H9 (cell line): ENCODE measurements at regions not wholly inside any gene's neighbourhood (a gene's known extent, or its start where the extent isn't known, plus 50 kb on each side); places are given as distances from the start of the nearest gene placed in this dataset.

Experiments used
- DNase-seq: peaks from one replicate; pipeline ENCODE4 v3.0.0-alpha.2; 2017
- H2AFZ ChIP-seq: one replicate; pipeline ENCODE4 v1.6.1; 2013; ENCODE audit warnings: mild to moderate bottlenecking, low read length, control low read depth, moderate library complexity
- H2AK5ac ChIP-seq: 2 replicates; pipeline ENCODE4 v1.6.1; 2013; ENCODE audit warnings: low read length, control low read depth, mixed read lengths; ENCODE audit not compliant: insufficient read length
- H2BK120ac ChIP-seq: one replicate; pipeline ENCODE4 v1.6.1; 2013; ENCODE audit warnings: low read depth, mild to moderate bottlenecking, low read length, control low read depth, inconsistent platforms; ENCODE audit not compliant: poor library complexity, severe bottlenecking
- H2BK12ac ChIP-seq: 2 replicates; pipeline ENCODE4 v1.6.1; 2013; ENCODE audit warnings: low read length, control low read depth, mixed read lengths, low read depth; ENCODE audit not compliant: insufficient read length
- H2BK15ac ChIP-seq: 2 replicates; pipeline ENCODE4 v1.6.1; 2013; ENCODE audit warnings: low read depth, low read length, control low read depth
- H2BK20ac ChIP-seq: one replicate; pipeline ENCODE4 v1.6.1; 2013; ENCODE audit warnings: low read depth, mild to moderate bottlenecking, low read length, control low read depth, inconsistent platforms; ENCODE audit not compliant: poor library complexity, severe bottlenecking
- H2BK5ac ChIP-seq: 2 replicates; pipeline ENCODE4 v1.6.1; 2013; ENCODE audit warnings: low read length, control low read depth, mixed read lengths; ENCODE audit not compliant: insufficient read length
- H3K14ac ChIP-seq: 2 replicates; pipeline ENCODE4 v1.6.1; 2013; ENCODE audit warnings: low read length, control low read depth; ENCODE audit not compliant: insufficient read depth
- H3K18ac ChIP-seq: 2 replicates; pipeline ENCODE4 v1.6.1; 2013; ENCODE audit warnings: low read depth, mild to moderate bottlenecking, mixed read lengths, low read length, control low read depth; ENCODE audit not compliant: insufficient read length
- H3K23ac ChIP-seq: 2 replicates; pipeline ENCODE4 v1.6.1; 2013; ENCODE audit warnings: low read length, control low read depth, mixed read lengths, low read depth; ENCODE audit not compliant: insufficient read length
- H3K23me2 ChIP-seq: 2 replicates; pipeline ENCODE4 v1.6.1; 2013; ENCODE audit warnings: low read depth, mild to moderate bottlenecking, mixed read lengths, low read length, control low read depth; ENCODE audit not compliant: insufficient read length, poor library complexity, severe bottlenecking
- H3K27ac ChIP-seq: 2 replicates; pipeline ENCODE4 v1.5.1; 2013; ENCODE audit warnings: low read length, control low read depth, mixed read lengths, low read depth; ENCODE audit not compliant: insufficient read length
- H3K27me3 ChIP-seq: 2 replicates; pipeline ENCODE4 v1.6.1; 2013; ENCODE audit warnings: low read length, control low read depth, inconsistent platforms; ENCODE audit not compliant: insufficient read depth
- H3K4ac ChIP-seq: 2 replicates; pipeline ENCODE4 v1.6.1; 2013; ENCODE audit warnings: low read depth, mild to moderate bottlenecking, control low read depth, inconsistent platforms, low read length, moderate library complexity
- H3K4me1 ChIP-seq: 2 replicates; pipeline ENCODE4 v1.6.1; 2013; ENCODE audit warnings: low read length, control low read depth, inconsistent platforms; ENCODE audit not compliant: insufficient read depth
- H3K4me2 ChIP-seq: 2 replicates; pipeline ENCODE4 v1.6.1; 2013; ENCODE audit warnings: low read length, control low read depth, mixed read lengths; ENCODE audit not compliant: insufficient read length, insufficient read depth
- H3K56ac ChIP-seq: 2 replicates; pipeline ENCODE4 v1.6.1; 2013; ENCODE audit warnings: low read depth, mild to moderate bottlenecking, mixed read lengths, low read length, control low read depth; ENCODE audit not compliant: insufficient read length
- H3K79me1 ChIP-seq: 2 replicates; pipeline ENCODE4 v1.6.1; 2013; ENCODE audit warnings: low read depth, mild to moderate bottlenecking, moderate library complexity, low read length, control low read depth, inconsistent platforms; ENCODE audit not compliant: insufficient read depth, poor library complexity, severe bottlenecking
- H3K79me2 ChIP-seq: 2 replicates; pipeline ENCODE4 v1.6.1; 2013; ENCODE audit warnings: low read length, control low read depth, inconsistent platforms; ENCODE audit not compliant: insufficient read depth
- H3K9ac ChIP-seq: 2 replicates; pipeline ENCODE4 v1.6.1; 2013; ENCODE audit warnings: low read length, control low read depth, mixed read lengths; ENCODE audit not compliant: insufficient read length; ENCODE audit errors: extremely low read depth
- H3K9me3 ChIP-seq: one replicate; pipeline ENCODE4 v1.6.1; 2013; ENCODE audit warnings: low read depth, low read length, inconsistent platforms; ENCODE audit not compliant: control insufficient read depth
- H3T11ph ChIP-seq: one replicate; pipeline ENCODE4 v1.6.1; 2013; ENCODE audit warnings: mild to moderate bottlenecking, low read length, control low read depth, inconsistent platforms
- H4K20me1 ChIP-seq: one replicate; pipeline ENCODE4 v1.6.1; 2013; ENCODE audit not compliant: control insufficient read depth, insufficient read length, insufficient read depth
- H4K5ac ChIP-seq: 2 replicates; pipeline ENCODE4 v1.6.1; 2013; ENCODE audit warnings: low read depth, mild to moderate bottlenecking, mixed read lengths, low read length, control low read depth; ENCODE audit not compliant: insufficient read length
- H4K8ac ChIP-seq: replicated peaks from 2 replicates; pipeline ENCODE4 v1.6.1; 2013; ENCODE audit warnings: low read length, control low read depth, mixed read lengths, low read depth; ENCODE audit not compliant: insufficient read length
- H4K91ac ChIP-seq: 2 replicates; pipeline ENCODE4 v1.6.1; 2013; ENCODE audit warnings: low read depth, mild to moderate bottlenecking, moderate library complexity, mixed read lengths, low read length, control low read depth; ENCODE audit not compliant: insufficient read length
- H3K27ac Mint-ChIP-seq, 3 experiments: 2 replicates in 2 of 3; 3 replicates in 1 of 3; pipeline ENCODE4 v1.8.0; 2020 to 2021; ENCODE audit warnings: mixed read lengths in 3 of 3, mild to moderate bottlenecking in 1 of 3, moderate library complexity in 1 of 3
- H3K27me3 Mint-ChIP-seq: 2 replicates; pipeline ENCODE4 v1.8.0; 2021; ENCODE audit warnings: low read depth, mild to moderate bottlenecking, moderate library complexity, mixed read lengths
- H3K36me3 Mint-ChIP-seq, 3 experiments: 2 replicates in 2 of 3; 3 replicates in 1 of 3; pipeline ENCODE4 v1.8.0; 2020 to 2021; ENCODE audit warnings: low read depth in 3 of 3, mixed read lengths in 3 of 3; ENCODE audit not compliant: insufficient read depth in 1 of 3
- H3K4me1 Mint-ChIP-seq, 2 experiments: 2 replicates each; pipeline ENCODE4 v1.8.0; 2020; ENCODE audit warnings: mixed read lengths in 2 of 2
- H3K4me3 Mint-ChIP-seq, 2 experiments: 2 replicates in 1 of 2; 3 replicates in 1 of 2; pipeline ENCODE4 v1.8.0; 2020 to 2021; ENCODE audit warnings: mild to moderate bottlenecking in 2 of 2, mixed read lengths in 2 of 2, moderate library complexity in 1 of 2
- H3K9me3 Mint-ChIP-seq, 2 experiments: 2 replicates in 1 of 2; 3 replicates in 1 of 2; pipeline ENCODE4 v1.8.0; 2020; ENCODE audit warnings: mild to moderate bottlenecking in 2 of 2, mixed read lengths in 2 of 2, moderate library complexity in 1 of 2
- CTCF ChIP-seq: fragments of 200-600 bp; sonication (generic); conservative IDR thresholded peaks from 3 replicates; pipeline ENCODE4 v1.8.0; 2021; ENCODE audit warnings: antibody characterized with exemption, mild to moderate bottlenecking
- WGBS: extraction: QIAGEN DNeasy Blood & Tissue Kit; methylation state at CpG from one replicate; pipeline ENCODE4 v1.1.7; 2013; ENCODE audit warnings: missing lambda C conversion rate, low lambda C conversion rate, mixed read lengths; ENCODE audit not compliant: insufficient read length; ENCODE audit errors: extremely low coverage; 5-methylcytosine and 5-hydroxymethylcytosine counted together

GRCh38 chr18:8552151-8552550 lies 57.1 kb upstream of the RAB12 start:
- Histone ChIP-seq H2BK5ac (no peak overlapping the region), H3K4me2 (no peak overlapping the region), H3K56ac (no peak overlapping the region), H3K9me3 (no peaks in the 10 kb centered on the region), H3K27me3 (no peaks in the 10 kb centered on the region), H2BK12ac (no peak overlapping the region), H3K4ac (no peak overlapping the region), H3K18ac (no peak overlapping the region), H3K23me2 (no peaks in the 10 kb centered on the region), H2AK5ac (no peak overlapping the region), H3K14ac (no peak overlapping the region), H3K79me2 (no peaks in the 10 kb centered on the region), H3K23ac (no peak overlapping the region), H4K8ac (no peak overlapping the region), H3K79me1 (no peaks in the 10 kb centered on the region), H2BK120ac (no peak overlapping the region), H2BK20ac (no peak overlapping the region), H2BK15ac (no peak overlapping the region), H3K4me1 (no peaks in the 10 kb centered on the region; the same call in 1 of the 2 replicates), H2AFZ (no peak overlapping the region), H4K5ac (no peak overlapping the region), H3K9ac (no peak overlapping the region), H3T11ph (no peak overlapping the region), H3K27ac (no peak overlapping the region), H4K20me1 (no peaks in the 10 kb centered on the region), H4K91ac (no peak overlapping the region)
- DNase-seq = no peak
- H3K4me3 Mint-ChIP-seq = no peak overlapping the region
- peaks cover 9 to 13% of the 10 kb centered on the region in 2 experiments; a peak in 3 of 4 replicates for H3K4me1 Mint-ChIP-seq
- no peaks in the 10 kb centered on the region for H3K36me3 Mint-ChIP-seq
- TF ChIP-seq CTCF = no peak
- WGBS = no CpG with 5 or more reads among the region's 4 CpGs
- no peak overlapping the region for H3K27ac Mint-ChIP-seq
- H3K27me3 Mint-ChIP-seq = no peaks in the 10 kb centered on the region; the same call in none of the 2 replicates
- H3K9me3 Mint-ChIP-seq = no peaks in the 10 kb centered on the region; a peak in 1 of 5 replicates
